IPS DF 6.9 (cell line): ENCODE measurements at regions not wholly inside any gene's neighbourhood (a gene's known extent, or its start where the extent isn't known, plus 50 kb on each side); places are given as distances from the start of the nearest gene placed in this dataset.

ENCODE experiments used
- DNase-seq: peaks from one replicate; pipeline ENCODE4 v3.0.0-alpha.2; 2013; ENCODE audit warnings: low read depth, low spot score
- H3K27ac ChIP-seq: one replicate; pipeline ENCODE4 v1.5.1; 2013; ENCODE audit warnings: low read length, control low read depth
- H3K27me3 ChIP-seq: 2 replicates; pipeline ENCODE4 v1.6.1; 2013; ENCODE audit warnings: mild to moderate bottlenecking, low read length; ENCODE audit not compliant: control insufficient read depth, insufficient read depth
- H3K36me3 ChIP-seq: 2 replicates; pipeline ENCODE4 v1.6.1; 2013; ENCODE audit warnings: low read length; ENCODE audit not compliant: control insufficient read depth, insufficient read depth
- H3K4me1 ChIP-seq: 2 replicates; pipeline ENCODE4 v1.6.1; 2013; ENCODE audit warnings: low read length; ENCODE audit not compliant: control insufficient read depth, insufficient read depth
- H3K4me3 ChIP-seq: 2 replicates; pipeline ENCODE4 v1.5.1; 2013; ENCODE audit warnings: mild to moderate bottlenecking, low read length
- H3K9me3 ChIP-seq: 2 replicates; pipeline ENCODE4 v1.6.1; 2013; ENCODE audit warnings: low read length, inconsistent platforms; ENCODE audit not compliant: control insufficient read depth, insufficient read depth
- WGBS: extraction: QIAGEN DNeasy Blood & Tissue Kit; methylation state at CpG from one replicate; pipeline ENCODE4 v1.1.7; 2013; ENCODE audit warnings: mixed read lengths, missing lambda C conversion rate; ENCODE audit not compliant: insufficient read length, insufficient coverage; 5-methylcytosine and 5-hydroxymethylcytosine counted together

DNA sequence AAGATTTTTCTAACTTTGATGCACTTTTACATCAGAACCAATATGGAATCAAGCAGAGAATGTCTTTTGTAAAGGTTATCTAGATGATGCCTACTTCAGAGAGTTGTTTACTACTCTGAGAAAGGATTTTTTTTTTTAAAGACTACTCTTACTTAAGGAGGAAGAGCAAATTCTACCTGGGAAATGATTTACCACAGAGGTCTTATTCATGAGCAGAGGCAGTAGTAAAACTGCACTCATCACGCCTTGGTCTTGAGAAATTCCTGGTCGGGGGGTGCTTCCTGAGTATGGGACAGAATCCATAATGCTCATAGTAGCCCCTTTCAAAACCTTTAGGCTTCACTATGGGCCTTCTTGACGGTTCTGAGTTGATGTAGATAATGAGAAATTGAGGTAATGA lies 241.8 kb upstream of the PREP start:
- H3K36me3 ChIP-seq = no peaks in the 10 kb centered on the region
- H3K27ac ChIP-seq = no peak overlapping the region
- no peaks in the 10 kb centered on the region for H3K4me1 ChIP-seq

GRCh38 chr6:105644073-105644489 lies 241.2 kb upstream of the PREP start:
- Histone ChIP-seq H3K4me3 (no peak overlapping the region), H3K27ac (no peak overlapping the region), H3K4me1 (no peaks in the 10 kb centered on the region), H3K9me3 (no peaks in the 10 kb centered on the region), H3K36me3 (no peaks in the 10 kb centered on the region), H3K27me3 (no peaks in the 10 kb centered on the region)
- no CpG with 5 or more reads among the region's 2 CpGs for WGBS
- DNase-seq = no peak

More for the DNA sequence above, 241.8 kb upstream of the PREP start:
- Histone ChIP-seq H3K4me3 (no peak overlapping the region), H3K9me3 (no peaks in the 10 kb centered on the region), H3K27me3 (no peaks in the 10 kb centered on the region)
- no peak for DNase-seq
- no CpG with 5 or more reads among the region's 3 CpGs for WGBS

- no CpG with 5 or more reads among the region's 4 CpGs for WGBS
- Histone ChIP-seq H3K4me1 (no peaks in the 10 kb centered on the region), H3K4me3 (no peak overlapping the region), H3K27me3 (no peaks in the 10 kb centered on the region), H3K27ac (no peak overlapping the region), H3K36me3 (no peaks in the 10 kb centered on the region), H3K9me3 (no peaks in the 10 kb centered on the region)
- no peak for DNase-seq
These were observed 239.8 kb upstream of the PREP start for GRCh38 chr6:105642708-105643107.

DNA sequence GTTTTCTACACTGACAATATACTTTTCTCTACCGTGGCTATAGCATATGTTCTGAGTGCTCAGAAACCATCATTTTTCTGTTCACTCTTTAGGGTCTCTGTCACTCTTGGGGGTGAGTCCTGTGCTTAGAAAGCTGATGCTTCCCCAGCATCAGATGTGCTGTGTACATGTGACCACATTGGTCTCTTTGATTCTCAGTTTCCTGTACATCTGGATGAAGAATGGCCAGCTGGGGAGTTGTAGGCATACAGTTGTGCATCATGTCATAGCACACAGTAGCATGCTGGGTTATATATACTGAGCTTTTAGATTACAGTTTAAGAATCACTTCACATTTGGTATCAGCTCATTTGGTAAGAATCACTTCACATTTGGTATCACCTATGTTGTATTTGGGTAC lies 238.6 kb upstream of the PREP start:
- no peaks in the 10 kb centered on the region for H3K36me3 ChIP-seq
- DNase-seq = no peak
- no peaks in the 10 kb centered on the region for H3K27me3 ChIP-seq
- H3K27ac ChIP-seq = no peak overlapping the region
- WGBS = no CpG with 5 or more reads among the region's 1 CpG
- H3K4me1 ChIP-seq = no peaks in the 10 kb centered on the region
- H3K9me3 ChIP-seq = no peaks in the 10 kb centered on the region
- no peak overlapping the region for H3K4me3 ChIP-seq

- Histone ChIP-seq H3K4me3 (no peak overlapping the region), H3K9me3 (no peaks in the 10 kb centered on the region), H3K36me3 (no peaks in the 10 kb centered on the region), H3K27ac (no peak overlapping the region), H3K27me3 (no peaks in the 10 kb centered on the region), H3K4me1 (no peaks in the 10 kb centered on the region)
- DNase-seq = no peak
- no CpG with 5 or more reads among the region's 2 CpGs for WGBS
These were observed 236.2 kb upstream of the PREP start for GRCh38 chr6:105639124-105639523.

GRCh38 chr6:105633814-105634213 lies 230.9 kb upstream of the PREP start:
- no peaks in the 10 kb centered on the region for H3K27me3 ChIP-seq
- no peaks in the 10 kb centered on the region for H3K36me3 ChIP-seq
- DNase-seq = no peak
- no peak overlapping the region for H3K4me3 ChIP-seq
- no peaks in the 10 kb centered on the region for H3K4me1 ChIP-seq
- no peaks in the 10 kb centered on the region for H3K9me3 ChIP-seq
- no peak overlapping the region for H3K27ac ChIP-seq

DNA sequence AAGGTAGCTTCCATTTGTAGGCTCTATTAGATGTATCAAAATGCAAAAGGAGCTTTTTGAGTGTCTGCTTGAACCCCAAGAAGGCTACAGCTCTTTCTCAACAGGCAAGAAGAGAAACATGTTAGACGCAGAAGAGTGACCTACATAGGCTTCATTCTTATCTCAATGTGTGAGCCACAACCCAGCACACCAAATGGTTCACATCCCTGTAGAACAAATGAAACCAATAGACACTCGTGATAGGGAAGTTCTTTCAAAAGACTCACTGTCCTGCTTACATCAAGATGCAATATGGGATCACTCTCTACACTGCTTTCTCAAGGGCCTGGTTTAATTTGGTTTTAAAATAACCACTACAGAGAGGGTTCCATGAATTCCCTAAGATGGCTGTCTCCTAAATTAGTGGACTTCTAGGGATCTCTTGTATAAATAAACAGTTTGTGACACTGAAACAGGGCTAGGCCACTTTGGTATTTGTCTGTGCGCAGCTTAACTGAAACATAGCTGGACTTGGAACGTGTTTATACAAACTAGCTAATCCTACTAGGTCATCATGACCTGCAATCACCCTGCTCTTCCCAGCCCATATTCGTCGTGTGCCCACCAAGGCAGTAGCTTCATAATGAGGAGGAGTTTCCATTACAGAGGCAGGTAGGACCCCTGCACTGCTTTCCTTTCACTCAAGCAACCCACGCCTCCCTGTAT lies 225.4 kb upstream of the PREP start:
- no peak for DNase-seq
- Histone ChIP-seq H3K36me3 (no peaks in the 10 kb centered on the region), H3K4me1 (no peaks in the 10 kb centered on the region), H3K4me3 (no peak overlapping the region), H3K27me3 (no peaks in the 10 kb centered on the region), H3K9me3 (no peaks in the 10 kb centered on the region), H3K27ac (no peak overlapping the region)
- no CpG with 5 or more reads among the region's 7 CpGs for WGBS

- Histone ChIP-seq H3K27ac (no peak overlapping the region), H3K9me3 (no peaks in the 10 kb centered on the region), H3K4me3 (no peak overlapping the region), H3K36me3 (no peaks in the 10 kb centered on the region), H3K4me1 (no peaks in the 10 kb centered on the region), H3K27me3 (no peaks in the 10 kb centered on the region)
- DNase-seq = no peak
- no CpG with 5 or more reads among the region's 2 CpGs for WGBS
These were observed 223.6 kb upstream of the PREP start for GRCh38 chr6:105626295-105627158.

DNA sequence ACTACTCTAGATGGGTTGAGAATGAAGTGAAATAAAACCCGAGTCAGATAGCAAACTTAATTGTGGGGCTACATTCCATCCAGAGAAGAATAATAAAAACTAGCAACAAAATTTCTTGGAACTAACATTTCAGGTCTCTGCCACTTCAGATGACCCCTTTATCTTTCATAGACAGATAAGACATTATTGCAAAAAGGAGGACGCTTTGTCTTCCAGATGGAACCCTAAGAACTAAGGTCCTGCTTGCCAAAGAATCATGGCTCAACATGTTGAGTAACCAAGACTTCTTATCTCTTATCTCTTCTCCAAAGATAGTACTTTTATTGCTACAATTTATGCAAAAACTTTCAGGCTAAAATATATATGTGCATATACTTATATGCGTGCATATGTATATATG lies 221.1 kb upstream of the PREP start:
- no peak for DNase-seq
- Histone ChIP-seq H3K9me3 (no peaks in the 10 kb centered on the region), H3K4me1 (no peaks in the 10 kb centered on the region), H3K27me3 (no peaks in the 10 kb centered on the region), H3K4me3 (no peak overlapping the region), H3K27ac (no peak overlapping the region), H3K36me3 (no peaks in the 10 kb centered on the region)
- 100% methylated on average over 1 of the region's 3 CpGs for WGBS

- DNase-seq = no peak
- H3K27ac ChIP-seq = no peak overlapping the region
- no peaks in the 10 kb centered on the region for H3K9me3 ChIP-seq
- H3K27me3 ChIP-seq = no peaks in the 10 kb centered on the region
- H3K4me1 ChIP-seq = no peaks in the 10 kb centered on the region
- H3K36me3 ChIP-seq = no peaks in the 10 kb centered on the region
- no peak overlapping the region for H3K4me3 ChIP-seq
- WGBS = no CpG with 5 or more reads among the region's 3 CpGs
These were observed 219.3 kb upstream of the PREP start for GRCh38 chr6:105622226-105622625.
